ENCODE measurements at regions not wholly inside any gene's neighbourhood (a gene's known extent, or its start where the extent isn't known, plus 50 kb on each side); places are given as distances from the start of the nearest gene placed in this dataset.

- no peak for TF ChIP-seq JUND (IDR thresholded peaks at IDR 0.05)
- TF ChIP-seq YY1 (IDR thresholded peaks at IDR 0.05; ENCODE audit: extremely low read depth, insufficient replicate concordance, low read depth, low read length) = no peak
- TF ChIP-seq CBX3 (IDR thresholded peaks at IDR 0.05; ENCODE audit: low read depth) = no peak
- TF ChIP-seq ZFX (IDR thresholded peaks at IDR 0.05) = no peak
- no peak for TF ChIP-seq FOSL1 (IDR thresholded peaks at IDR 0.05; ENCODE audit: low read depth)
These were observed 72.0 kb upstream of the RFX3 start (continued) for GRCh38 chr9:3597792-3598191.

- Histone ChIP-seq H3K9ac (ENCODE audit: low read length) (no peak overlapping the region), H3K9me3 (ENCODE audit: control insufficient read depth in 1 of 2, insufficient read depth in 1 of 2, low read depth in 1 of 2, low read length in 2 of 2) (no peaks in the 10 kb centered on the region), H2AFZ (ENCODE audit: low read depth, low read length, poor library complexity, severe bottlenecking) (no peak overlapping the region), H3K27me3 (ENCODE audit: insufficient read depth, low read length) (no peaks in the 10 kb centered on the region), H3K27ac (ENCODE audit: low read depth, low read length) (no peak overlapping the region), H3K4me3 (replicated peaks in 1 of 2; ENCODE audit: low read depth in 1 of 2, low read length in 2 of 2) (no peak overlapping the region), H3K79me2 (ENCODE audit: insufficient read depth, low read length) (no peaks in the 10 kb centered on the region), H3K4me2 (ENCODE audit: low read length) (no peak overlapping the region), H3K36me3 (ENCODE audit: control insufficient read depth in 1 of 2, insufficient read depth in 2 of 2, low read length in 2 of 2) (no peaks in the 10 kb centered on the region), H3K9me2 (ENCODE audit: insufficient read depth) (no peaks in the 10 kb centered on the region), H4K20me1 (ENCODE audit: insufficient read depth) (no peaks in the 10 kb centered on the region), H3K4me1 (ENCODE audit: control insufficient read depth in 1 of 2, insufficient read depth in 2 of 2, low read length in 2 of 2) (no peaks in the 10 kb centered on the region)
- no TSS peak for BruUV-seq (replicated peaks)
- ATAC-seq = no peak
- POLR2A ChIA-PET = no interaction called here
- intact Hi-C loops (cut with micrococcal nuclease) = no loop called here
- RAD21 ChIA-PET (ENCODE audit: low non-redundant PET in 1 of 2, low total read pairs in 2 of 2, uncharacterized antibody in 2 of 2, unreplicated experiment in 2 of 2) = no interaction called here
- CTCF ChIA-PET = no interaction called here
- no peak for DNase-seq (ENCODE audit: low read depth, low spot score)
- TF ChIP-seq CEBPB (IDR thresholded peaks at IDR 0.05; ENCODE audit: low read depth) = no peak
- TF ChIP-seq CTCF (IDR thresholded peaks at IDR 0.05 in 2 of 3, conservative IDR thresholded peaks at IDR 0.05 in 1 of 3; ENCODE audit: borderline replicate concordance in 1 of 3, insufficient read depth in 1 of 3, low read depth in 2 of 3, low read length in 2 of 3) = no peak
- no peak for TF ChIP-seq ZFX (IDR thresholded peaks at IDR 0.05)
- no peak for TF ChIP-seq EZH2phosphoT487 (IDR thresholded peaks at IDR 0.05; ENCODE audit: borderline replicate concordance)
- no peak for TF ChIP-seq SRF (IDR thresholded peaks at IDR 0.05; ENCODE audit: low read depth)
- no peak for TF ChIP-seq POLR2AphosphoS5 (IDR thresholded peaks at IDR 0.05; ENCODE audit: low read depth, low read length)
- TF ChIP-seq SP1 (IDR thresholded peaks at IDR 0.05; ENCODE audit: low read depth) = no peak
These were observed 60.3 kb upstream of the RFX3 start for GRCh38 chr9:3586066-3586465.
